ENCODE measurements at regions not wholly inside any gene's neighbourhood (a gene's known extent, or its start where the extent isn't known, plus 50 kb on each side); places are given as distances from the start of the nearest gene placed in this dataset.

DNA sequence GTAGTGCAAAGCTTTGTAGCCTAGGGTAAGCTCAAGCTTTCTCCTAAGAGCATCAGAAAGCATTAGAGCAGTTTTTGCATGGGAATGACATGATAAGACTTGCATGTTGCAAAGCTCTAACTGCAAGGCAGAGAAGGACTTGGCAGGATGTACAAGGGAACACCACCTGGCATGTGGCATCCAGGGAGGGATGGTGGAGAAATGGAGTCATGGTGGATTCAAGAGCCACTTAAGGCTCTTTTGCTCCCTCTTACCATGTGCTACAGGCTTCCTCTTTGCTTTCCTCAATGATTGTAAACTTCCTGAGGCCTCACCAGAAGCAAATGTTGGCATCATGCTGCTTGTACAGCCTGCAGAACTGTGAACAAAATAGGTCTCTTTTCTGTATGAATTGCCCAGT, 266.0 kb downstream of the GLI2 start:
- DNase-seq, result no peak

DNA sequence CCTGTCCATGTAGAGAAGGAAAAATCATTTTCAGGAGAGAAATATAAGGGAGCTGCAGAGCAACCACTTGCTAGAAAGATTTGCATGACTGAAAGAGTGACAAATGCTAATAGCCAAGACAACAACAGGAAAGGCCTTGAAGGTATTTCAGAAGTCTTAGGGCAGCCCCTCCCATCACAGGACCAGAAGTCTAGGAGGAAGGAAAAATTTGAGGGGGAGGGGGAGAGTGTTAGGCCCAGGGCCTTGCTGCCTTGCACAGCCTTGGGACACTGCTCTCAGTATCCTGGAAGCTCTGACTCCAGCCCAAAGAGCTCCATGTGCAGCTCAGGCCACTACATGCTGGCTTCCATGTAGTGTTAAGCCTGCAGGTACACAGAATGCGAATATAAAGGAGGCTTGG, 266.9 kb downstream of the GLI2 start:
- no peak for DNase-seq

DNA sequence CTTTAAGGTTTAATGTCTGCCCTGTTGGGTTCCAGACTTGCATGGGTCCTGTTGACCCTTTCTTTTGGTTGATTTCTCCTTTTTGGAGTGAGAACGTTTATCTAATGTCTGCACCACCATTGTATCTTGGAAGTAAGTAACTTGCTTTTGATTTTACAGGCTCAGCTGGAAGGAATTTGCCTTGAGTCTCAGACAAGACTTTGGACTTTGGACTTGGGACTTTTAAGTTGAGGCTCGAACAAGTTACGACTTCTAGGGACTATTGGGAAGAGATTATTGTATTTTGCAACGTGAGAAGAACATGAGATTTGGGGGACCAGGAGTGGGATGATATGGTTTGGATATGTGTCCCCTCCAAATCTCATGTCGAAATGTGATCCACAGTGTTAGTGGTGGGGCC, 267.7 kb downstream of the GLI2 start:
- no peak for DNase-seq

DNA sequence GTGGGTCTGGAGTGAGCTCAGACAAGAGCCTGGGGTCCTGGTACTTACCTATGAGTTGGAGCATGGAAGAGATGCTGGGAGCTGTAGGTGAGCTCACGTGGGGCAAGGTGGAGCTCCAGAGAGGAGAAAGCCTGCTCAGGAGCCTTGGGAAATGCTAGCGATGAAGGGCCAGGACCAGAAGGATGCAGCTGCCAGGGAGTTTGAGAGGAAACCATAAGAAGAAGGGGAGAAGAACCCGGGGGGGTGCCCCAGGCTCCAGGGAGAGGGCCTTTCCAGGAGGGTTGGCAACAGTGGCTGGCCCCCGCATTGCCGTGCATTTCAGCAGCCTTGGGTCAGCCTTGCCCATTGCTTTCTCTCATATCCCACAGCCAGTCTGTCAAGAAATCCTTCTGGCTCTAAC, 268.7 kb downstream of the GLI2 start:
- no peak for DNase-seq

DNA sequence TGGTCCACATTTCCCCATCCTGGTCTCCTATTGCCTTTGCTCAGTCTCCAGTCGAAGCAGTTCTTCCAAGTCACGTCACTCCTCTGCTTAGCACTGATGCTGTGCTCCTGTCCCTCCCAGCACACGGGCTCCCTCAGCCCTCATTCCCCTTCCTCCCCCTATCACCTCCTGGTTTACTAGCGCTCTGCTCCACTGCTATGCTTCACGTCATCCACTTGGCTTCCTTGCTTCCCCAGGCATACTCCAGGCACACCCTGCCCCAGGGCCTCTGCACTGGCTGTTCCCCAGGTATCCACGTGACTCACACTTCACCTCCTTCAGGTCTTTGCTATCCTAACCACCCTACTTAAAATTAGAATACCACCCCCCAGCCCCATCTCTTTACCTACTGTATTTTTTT, 269.3 kb downstream of the GLI2 start:
- no peak for DNase-seq

DNA sequence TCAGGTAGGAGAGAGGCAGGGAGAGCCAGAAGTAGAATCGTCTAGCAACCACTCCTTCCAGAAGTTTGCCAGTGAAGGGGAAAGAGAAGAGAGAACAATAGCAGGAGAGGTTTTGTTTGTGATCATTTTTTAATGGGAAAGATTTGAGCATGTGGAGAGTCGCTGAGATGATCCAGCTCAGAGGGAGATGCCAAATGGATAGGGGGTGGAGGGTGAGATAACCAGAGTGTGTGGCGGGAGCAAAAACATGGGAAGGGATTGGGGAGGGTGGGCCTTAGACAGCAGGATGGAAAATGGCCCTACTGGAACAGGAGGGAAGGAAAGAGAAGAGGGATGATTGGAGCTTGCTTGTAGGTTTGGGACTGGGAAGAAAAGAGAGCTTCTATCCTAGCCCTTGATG, 269.8 kb downstream of the GLI2 start:
- DNase-seq, result no peak

DNA sequence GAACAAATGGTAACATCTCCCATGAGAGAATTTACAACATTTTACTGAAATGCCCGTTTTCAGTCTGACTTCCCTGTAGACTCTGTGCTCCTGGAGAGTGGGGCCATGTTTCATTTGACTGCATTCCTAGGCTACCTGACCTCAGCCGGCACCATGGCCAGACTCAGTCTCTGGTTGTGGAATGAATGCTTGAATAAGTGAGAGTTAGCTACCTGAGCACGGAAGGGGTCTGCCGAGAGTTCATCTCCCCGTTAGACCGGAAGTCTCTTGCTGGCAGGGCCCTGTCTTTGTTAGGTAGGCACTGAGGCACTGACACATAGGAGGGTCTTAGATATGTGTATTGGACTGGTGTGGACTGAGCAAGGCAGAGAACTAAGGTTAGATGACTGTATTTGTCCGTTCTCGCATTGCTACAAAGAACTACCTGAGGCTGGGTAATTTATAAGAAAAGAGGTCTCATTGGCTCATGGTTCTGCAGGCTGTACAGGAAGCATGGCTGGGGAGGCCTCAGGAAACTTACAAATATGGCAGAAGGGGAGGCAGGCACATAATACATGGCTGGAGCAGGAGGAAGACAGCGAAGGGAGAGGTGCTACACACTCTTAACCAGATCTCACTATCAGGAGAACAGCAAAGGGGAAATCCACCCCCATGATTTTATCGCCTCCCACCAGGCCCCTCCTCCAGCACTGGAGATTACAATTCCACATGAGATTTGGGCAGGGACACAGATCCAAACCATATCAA, 271.2 kb downstream of the GLI2 start:
- DNase-seq, result no peak

DNA sequence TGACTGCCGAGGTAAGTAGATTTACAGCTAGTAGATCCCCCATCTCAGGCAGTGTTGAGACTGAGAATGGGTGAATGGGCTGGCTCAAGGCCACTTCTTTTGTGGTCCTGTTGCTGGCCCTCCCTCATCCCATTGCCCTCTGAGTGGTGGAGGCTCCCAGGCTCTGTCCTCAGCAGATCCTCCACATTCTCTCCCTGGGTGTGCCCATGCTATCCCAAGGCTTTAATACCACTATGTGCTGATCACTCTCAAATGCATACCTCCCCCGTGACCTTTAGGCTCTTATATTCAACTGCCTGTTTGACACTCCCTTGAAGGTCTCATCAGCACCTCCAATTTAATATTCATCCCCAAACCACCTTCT, 271.8 kb downstream of the GLI2 start:
- DNase-seq, result no peak

DNA sequence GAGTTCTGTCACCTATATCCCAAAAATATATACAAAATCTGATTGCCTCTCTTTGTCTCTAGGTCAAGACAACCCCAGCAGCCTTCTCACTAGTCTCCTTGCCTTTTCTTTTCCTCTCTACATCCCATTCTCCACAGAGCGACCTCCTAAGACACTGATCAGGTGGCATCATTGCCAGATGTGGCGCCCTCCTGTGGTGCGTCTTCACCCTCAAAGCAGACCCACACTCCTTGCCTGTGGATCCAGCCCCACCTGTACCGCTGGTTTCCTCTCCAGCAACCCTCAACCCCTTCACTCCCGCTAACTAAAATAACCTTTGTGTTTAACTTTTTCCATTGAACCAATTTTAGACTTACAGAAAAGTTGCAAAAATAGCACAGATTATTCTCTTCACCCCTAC, 273.3 kb downstream of the GLI2 start:
- DNase-seq, result no peak

DNA sequence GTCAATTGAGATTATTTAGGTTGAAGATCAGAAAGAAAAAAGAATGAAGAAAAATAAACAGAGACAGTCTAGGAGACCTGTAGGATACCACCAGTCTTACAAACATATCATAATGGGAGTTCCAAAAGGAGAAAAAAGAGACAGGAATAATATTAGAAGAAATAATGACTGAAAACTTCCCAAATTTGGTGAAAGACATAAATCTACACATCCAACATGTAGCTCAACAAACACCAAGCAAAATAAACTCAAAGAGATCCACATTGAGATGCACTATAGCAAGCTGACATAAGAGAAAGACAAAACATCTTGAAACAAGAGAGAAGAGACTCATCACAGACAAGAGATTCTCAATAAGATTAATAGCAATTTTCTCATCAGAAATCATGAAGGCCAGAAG, 274.0 kb downstream of the TFCP2L1 start:
- DNase-seq, result no peak

DNA sequence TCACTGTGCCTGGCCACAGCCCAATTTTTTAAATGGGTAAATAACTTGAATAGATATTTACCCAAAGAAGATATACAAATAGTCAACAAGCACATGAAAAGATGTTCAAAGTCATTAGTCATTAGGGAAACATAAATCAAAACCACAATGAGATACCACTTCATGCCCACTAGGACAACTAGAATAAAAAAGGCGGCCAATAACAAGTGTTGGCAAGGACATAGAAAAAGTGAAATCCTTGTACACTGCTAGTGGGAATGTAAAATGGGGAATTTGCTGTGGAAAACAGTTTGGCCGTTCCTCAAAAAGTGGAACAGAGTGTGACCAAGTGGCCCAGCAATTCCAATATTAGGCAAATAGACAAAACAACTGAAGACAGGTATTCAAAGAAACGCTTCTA, 270.1 kb downstream of the TFCP2L1 start:
- no peak for DNase-seq

DNA sequence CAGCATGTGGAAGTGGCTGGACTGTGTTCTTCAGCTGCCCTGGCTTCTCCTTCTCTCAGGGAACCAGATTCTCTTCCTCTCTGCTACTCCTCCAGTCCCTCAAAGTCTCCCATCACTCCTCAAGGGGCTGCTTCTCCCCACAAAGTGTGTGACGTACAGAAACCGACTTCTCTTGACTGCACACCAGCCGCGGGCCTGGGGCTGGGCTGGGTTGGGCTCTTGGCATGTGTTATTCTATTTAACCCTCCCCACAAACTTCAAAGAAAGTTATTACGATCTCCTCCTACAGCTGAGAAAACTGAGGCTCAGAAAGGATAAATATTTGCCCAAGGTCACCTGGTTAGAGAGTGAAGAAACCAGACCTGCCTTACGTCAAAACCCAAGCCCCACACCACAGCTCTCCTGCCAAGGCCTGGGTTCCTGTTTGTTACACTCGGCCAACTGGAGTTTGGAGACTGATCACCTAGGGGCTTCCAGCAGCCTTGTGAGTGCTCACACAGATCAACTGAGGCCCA, 269.0 kb downstream of the TFCP2L1 start:
- DNase-seq, result no peak

DNA sequence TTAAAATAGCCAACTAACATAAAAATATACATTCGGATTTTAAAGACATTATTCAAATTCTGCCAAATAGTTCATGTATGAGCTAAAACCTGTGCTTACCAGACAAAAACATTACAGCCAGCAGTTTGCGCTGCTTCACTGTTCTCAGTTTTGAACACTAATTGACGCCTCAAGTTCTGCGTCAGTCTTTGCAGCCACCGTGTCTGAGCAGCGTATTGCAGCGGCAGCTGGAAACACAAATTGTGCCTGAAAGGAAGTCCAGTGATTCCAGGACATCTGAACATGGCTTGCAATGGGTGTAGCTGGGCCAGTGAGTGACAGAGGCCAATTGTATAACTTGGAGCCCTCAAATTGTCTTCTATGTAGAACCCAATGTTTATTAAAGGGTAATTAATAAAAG, 267.6 kb downstream of the TFCP2L1 start:
- DNase-seq, result no peak

DNA sequence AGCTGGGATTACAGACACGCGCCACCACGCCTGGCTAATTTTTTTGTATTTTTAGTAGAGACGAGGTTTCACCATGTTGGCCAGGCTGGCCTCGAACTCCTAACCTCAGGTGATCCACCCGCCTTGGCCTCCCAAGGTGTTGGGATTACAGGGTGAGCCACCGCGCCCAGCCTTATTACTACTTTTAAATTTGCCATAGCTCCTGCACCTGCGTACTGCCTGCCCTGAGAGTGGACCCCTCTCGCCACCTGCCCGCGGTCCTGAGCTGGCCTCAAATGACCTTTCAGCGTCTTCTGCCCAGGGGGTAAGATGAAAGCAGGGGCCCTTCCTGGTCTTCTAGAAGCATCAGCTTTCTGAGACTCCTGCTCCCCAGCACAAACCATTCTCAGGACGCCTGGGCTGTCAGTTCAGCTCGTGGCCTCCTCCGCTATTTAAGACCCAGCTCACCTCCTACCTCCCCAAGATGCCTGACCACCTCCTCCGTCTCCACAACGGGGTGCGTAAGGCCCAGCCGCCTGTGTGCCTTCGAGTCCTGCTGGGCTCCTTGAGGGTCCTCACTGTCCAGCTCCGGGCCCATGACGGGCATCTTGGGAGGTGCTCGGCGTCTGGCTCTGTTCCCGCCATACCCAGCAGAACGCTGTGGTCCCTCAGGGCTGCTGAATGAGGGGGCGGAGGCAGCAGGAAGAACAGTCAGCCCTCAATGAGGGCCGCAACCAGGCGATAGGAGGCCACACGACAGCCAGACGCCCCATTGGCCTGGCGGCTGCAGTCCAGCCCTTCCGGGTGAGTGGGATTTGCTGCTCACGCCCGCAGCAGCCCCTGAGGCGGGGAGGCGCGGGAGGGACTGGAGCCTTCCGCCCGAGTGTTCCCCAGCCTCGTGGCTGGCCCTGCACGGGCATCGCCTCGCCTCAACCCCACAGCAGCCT, 266.6 kb downstream of the TFCP2L1 start:
- no peak for DNase-seq

DNA sequence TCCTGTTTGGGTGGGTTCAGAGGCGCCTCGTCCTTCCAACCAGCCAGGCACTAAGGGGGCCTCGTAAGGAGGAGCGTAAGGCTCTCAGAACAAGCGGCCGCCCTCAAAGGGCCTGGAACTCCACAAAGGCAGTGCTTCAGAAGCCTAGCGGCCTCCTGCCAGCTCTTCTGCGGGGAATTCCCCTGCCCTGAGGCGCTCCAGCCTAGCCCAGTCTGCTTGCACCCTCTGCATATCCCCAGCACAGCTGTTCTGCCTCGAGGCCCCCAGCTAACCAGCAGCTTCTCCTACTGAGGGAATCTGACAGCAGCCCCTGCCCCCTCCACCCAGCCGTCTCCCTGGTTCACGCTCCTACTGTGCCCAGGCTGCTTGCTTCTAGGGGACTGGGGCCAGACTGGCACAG, 265.9 kb downstream of the TFCP2L1 start:
- no peak for DNase-seq

DNA sequence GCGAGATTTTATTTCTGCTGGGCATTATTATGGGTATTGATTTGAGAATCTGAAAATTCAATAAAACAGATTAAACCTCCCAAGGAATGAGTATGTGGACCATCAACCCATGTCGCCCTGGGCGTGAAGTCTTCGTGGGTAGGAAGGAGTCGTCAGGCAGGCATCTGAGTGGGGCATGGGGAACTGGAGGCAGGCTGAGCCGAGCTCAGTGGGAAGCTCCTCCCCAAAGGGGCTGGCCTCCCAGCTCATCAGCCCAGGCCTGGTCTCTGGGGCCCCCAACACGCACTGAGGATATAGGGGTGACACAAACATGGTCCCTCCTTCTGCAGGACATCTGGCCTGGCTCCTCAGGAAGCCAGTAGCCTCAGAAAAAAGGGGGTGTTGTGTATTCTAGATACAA, 265.2 kb downstream of the TFCP2L1 start:
- DNase-seq, result no peak

DNA sequence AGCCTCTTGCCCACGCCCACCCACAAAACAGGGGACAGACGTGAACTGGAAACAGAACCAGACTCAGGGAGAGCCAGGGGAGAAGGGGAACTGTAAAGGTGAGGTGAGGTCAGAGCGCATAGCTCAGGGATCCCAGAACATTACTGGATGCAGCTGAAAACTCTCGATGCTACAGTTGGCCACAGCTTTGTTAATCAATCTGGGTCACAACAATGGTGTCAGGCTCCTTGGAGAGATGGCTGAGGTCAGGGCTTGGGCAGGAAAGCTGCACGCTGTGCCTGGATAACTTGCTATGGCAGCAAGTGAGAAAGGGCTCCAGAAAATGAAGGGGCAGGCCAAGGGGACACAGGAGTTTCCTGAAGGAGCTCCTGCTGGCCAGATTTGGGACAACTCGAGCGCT, 263.3 kb downstream of the TFCP2L1 start:
- DNase-seq, result no peak

DNA sequence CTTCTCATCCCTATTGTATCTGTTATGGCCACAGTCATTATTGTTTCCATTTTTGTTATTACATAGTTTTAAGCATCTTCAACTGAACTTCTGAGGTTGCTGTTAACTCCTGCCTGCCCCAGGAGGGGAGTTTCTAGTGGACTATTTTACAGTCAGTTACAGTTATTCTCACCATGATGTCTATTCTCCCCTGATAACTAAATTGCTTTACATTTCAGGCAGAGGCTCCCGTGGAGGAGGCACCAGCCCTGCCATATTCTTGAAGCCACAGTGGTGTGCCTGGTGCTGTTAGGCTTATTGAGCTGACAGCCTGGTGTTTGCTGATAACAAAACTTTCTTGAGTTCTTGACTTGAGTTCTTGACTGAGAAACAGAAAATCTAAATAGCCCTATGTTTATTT, 256.4 kb downstream of the TFCP2L1 start:
- no peak for DNase-seq

DNA sequence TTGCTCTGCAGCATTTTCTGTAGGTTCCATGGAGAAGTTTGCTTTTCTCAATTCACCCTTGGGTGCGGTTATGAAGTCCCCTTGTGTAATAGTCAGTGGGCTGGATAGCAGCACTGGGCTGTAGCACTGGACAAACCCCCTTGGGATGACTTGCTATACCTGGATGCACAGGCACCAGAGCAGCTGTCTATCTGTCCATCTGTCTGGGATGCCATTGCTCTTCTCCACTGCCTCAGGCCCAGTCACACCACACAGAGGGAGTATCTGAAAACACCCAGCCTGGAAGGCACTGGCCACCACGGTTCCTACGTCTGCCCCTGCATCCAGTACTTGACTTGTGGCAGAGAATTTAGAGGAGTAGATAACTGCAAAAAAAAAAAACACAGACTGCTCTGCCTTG, 254.5 kb downstream of the TFCP2L1 start:
- no peak for DNase-seq

DNA sequence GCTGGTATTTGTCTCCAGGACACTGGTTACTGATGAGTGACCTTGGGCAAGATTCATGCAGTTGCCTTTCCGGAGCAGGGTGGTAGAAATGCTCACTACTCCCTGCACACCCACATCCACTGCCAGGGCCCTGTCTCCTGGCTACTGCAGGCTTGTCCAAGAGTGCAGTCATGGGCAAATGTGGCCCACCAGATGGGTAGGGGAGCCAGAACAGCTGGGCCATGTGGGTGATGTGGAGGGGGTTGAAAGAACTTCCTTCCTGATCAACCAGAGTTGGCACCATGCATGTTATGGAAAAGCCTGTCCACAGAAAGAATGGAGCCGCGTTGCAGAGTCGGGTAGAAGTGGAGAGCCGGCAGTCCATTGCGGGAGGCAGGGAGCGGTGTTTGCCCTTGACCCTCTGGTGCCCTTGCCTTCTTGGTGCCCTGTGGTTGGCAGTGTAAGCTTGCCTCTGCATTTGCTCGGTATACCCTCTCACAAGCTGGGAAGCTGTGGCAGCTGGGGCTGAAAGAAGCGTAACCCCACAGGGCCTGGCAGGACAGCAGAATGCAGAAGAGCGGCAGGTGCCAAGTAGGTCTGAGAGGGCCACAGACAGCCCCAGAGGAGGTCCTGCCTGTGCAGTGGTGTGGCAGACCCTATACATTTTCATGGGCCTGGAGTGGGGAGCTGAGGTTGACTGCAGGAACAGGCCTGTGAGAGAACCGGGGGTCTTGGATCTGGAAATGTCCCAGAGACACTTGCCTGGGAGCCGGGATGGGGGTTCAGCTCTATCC, 253.2 kb downstream of the TFCP2L1 start:
- DNase-seq, result no peak

DNA sequence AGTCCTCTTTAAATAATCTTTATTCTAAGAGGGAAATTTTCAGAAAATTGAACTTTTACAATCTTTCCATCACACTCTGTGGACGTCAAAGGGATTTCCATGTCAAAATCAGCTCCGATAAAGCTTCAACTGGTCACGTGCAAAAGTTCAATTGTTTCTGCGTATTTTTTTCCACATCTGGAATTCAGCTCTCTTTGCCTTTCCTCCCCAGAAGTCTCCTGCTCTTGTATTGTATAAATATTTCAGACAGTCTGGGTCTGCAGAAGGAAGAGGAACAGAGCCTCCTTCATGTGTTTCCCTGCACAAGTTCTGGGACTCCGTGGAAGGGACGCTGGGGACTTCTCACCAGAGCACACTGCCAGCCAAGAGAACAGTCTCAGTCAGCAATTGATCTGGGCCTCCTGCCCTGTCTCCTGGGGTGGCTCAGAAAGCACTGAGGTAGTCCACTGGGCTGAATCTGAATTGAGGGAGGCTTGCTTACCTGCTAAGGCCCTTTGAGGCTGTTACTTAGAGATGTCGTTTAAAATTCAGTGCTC, 251.5 kb downstream of the TFCP2L1 start:
- DNase-seq, result no peak

DNA sequence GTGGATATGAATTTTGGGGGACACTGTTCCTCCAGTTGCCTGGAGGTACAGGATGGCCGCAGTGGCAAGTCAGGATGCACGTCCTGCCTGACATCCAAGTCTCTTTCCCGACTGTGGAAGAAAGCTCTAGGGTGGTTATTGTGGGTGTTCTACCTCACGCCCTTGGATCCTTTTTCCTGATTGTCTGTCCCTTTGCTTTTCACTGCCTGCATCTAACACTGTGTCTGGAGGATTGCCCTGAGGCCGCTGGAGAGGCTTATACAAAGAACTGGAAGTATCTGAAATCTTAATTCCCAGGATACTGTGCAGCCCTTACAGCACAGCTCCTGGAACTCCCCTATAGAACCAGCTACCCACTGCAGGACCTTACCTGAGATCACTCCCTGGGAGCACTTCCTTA, 250.5 kb downstream of the TFCP2L1 start:
- DNase-seq, result no peak

DNA sequence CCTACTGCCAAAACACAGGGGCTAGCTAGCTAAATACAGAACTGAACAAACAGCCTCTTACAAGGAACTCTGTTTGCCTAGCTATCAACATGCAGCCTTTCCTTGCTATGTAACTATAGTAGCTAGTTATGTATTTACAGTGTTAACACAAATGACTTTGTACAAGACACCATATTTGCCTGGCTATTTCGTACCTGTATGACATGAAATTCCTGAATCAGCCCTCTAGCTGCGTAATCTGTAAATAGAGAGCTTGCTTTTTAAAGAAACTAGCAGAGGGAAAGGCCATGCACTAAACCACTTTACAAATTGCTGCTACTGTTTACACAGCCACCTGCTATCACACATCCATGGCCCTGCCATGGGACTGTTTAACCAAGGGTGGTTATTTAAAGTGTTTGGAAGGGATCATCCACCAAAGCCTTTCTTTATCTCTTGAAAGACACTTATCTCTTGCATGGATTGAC, 248.7 kb downstream of the TFCP2L1 start:
- peak; percentile 79 for DNase-seq

Data from NCI-H1105 (cell line).